ENCODE measurements at regions not wholly inside any gene's neighbourhood (a gene's known extent, or its start where the extent isn't known, plus 50 kb on each side); places are given as distances from the start of the nearest gene placed in this dataset.

DNA sequence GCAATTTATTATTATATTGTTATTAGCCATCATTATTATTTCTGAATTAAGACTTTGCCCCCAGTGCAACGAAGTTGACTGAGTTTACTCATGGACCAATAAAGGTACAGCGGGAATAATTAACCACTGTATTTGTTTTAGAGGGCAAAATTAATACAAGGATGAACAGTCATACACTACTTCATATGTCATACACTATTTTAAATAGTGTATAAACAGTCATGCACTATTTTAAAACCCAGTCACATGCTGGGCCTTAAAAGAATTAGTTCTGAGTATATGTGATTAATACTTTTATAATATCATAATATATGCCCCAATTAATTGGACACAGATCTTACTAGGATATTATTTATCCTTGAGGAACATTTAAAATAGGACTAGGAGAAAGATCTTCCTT lies 125.3 kb upstream of the NANOGP8 start:
- TF ChIP-seq POLR2AphosphoS5 (IDR thresholded peaks at IDR 0.05; ENCODE audit: low read depth, low read length) (no peak), TAF1 (IDR thresholded peaks at IDR 0.05; ENCODE audit: low read depth, low read length) (no peak), POLR2A (IDR thresholded peaks at IDR 0.05; ENCODE audit: low read depth, low read length) (no peak)
